HepG2 (cell line): ENCODE measurements at regions not wholly inside any gene's neighbourhood (a gene's known extent, or its start where the extent isn't known, plus 50 kb on each side); places are given as distances from the start of the nearest gene placed in this dataset.

ENCODE experiments used
- ATAC-seq: fragments of 200-7000 bp; cut with Tn5 transposase; 3 replicates; pipeline ENCODE4 v1.9.1; 2020; ENCODE audit warnings: mild to moderate bottlenecking, moderate library complexity
- BruUV-seq: library from RNA; stranded (reverse); fragments of 400-500 nt; replicated peaks from 2 replicates; lab custom pipeline; 2021; lab: Mats Ljungman, UMichigan
- CTCF ChIA-PET: fragments of 300-600 bp; formaldehyde crosslinking; extraction: SDS; loops from one replicate; lab custom pipeline; 2021; ENCODE audit warnings: low total read pairs, inconsistent platforms, low intra/inter-chr PET ratio; lab: Yijun Ruan, JAX
- POLR2A ChIA-PET: fragments of 350-600 bp; sonication (Branson Sonifier 250); formaldehyde crosslinking; loops from one replicate; lab custom pipeline; 2020; ENCODE audit warnings: antibody characterized with exemption, inconsistent platforms; lab: Yijun Ruan, JAX
- DNase-seq: peaks from one replicate; pipeline ENCODE4 v3.0.0-alpha.2; 2015; ENCODE audit warnings: low spot score
- FAIRE-seq: peaks from 3 replicates; lab custom pipeline; 2011; peaks lifted over from hg19 to GRCh38; lab: Jason Lieb, UNC
- H2AFZ ChIP-seq: one replicate; pipeline ENCODE4 v1.6.1; 2011; ENCODE audit warnings: low read length, inconsistent platforms
- H3K27ac ChIP-seq: fragments of 300-600 bp; 3 replicates; pipeline ENCODE4 v1.8.0; 2011; ENCODE audit warnings: mixed run types, mild to moderate bottlenecking, mixed read lengths, low read length, inconsistent platforms; ENCODE audit not compliant: insufficient read depth; ENCODE audit errors: extremely low read length
- H3K27me3 ChIP-seq, 2 experiments: fragments of 200-600 bp in 1 of 2; 2 replicates in 1 of 2; 3 replicates in 1 of 2; pipeline versions ENCODE4 v1.6.0 to v1.8.0; 2011; ENCODE audit warnings: low read length in 2 of 2, mild to moderate bottlenecking in 2 of 2, moderate library complexity in 2 of 2, inconsistent platforms in 1 of 2; ENCODE audit not compliant: insufficient read depth in 2 of 2, control insufficient read depth in 1 of 2
- H3K36me3 ChIP-seq, 2 experiments: fragments of 200-600 bp in 1 of 2; replicated peaks in 1 of 2; 2 replicates in 1 of 2; 3 replicates in 1 of 2; pipeline versions ENCODE4 v1.5.1 to v1.8.0; 2011; ENCODE audit warnings: low read length in 2 of 2, inconsistent platforms in 1 of 2; ENCODE audit not compliant: insufficient read depth in 2 of 2, control insufficient read depth in 1 of 2
- H3K4me1 ChIP-seq: 2 replicates; pipeline ENCODE4 v1.5.1; 2012; ENCODE audit warnings: low read length, inconsistent platforms; ENCODE audit not compliant: insufficient read depth
- H3K4me2 ChIP-seq: 2 replicates; pipeline ENCODE4 v1.6.0; 2011; ENCODE audit warnings: low read depth, low read length, inconsistent platforms
- H3K4me3 ChIP-seq, 3 experiments: fragments of 200-600 bp in 1 of 3; sonication (generic), shearing (Covaris generic) in 1 of 3; replicated peaks in 1 of 3; 2 replicates each; pipeline ENCODE4 v1.5.1; 2011 to 2016; ENCODE audit warnings: low read length in 3 of 3, inconsistent platforms in 2 of 3, low read depth in 2 of 3, mild to moderate bottlenecking in 2 of 3, control low read depth in 1 of 3, mixed read lengths in 1 of 3; ENCODE audit not compliant: insufficient read depth in 1 of 3
- H3K79me2 ChIP-seq: one replicate; pipeline ENCODE4 v1.6.1; 2011; ENCODE audit warnings: low read length, inconsistent platforms; ENCODE audit not compliant: insufficient read depth
- H3K9ac ChIP-seq: 2 replicates; pipeline ENCODE4 v1.6.0; 2011; ENCODE audit warnings: mild to moderate bottlenecking, low read depth, low read length, inconsistent platforms; ENCODE audit not compliant: insufficient read depth
- H3K9me3 ChIP-seq: 2 replicates; pipeline ENCODE4 v1.5.1; 2012; ENCODE audit warnings: mild to moderate bottlenecking, low read length
- H4K20me1 ChIP-seq: 2 replicates; pipeline ENCODE4 v1.6.0; 2011; ENCODE audit warnings: inconsistent platforms, mild to moderate bottlenecking, low read length, moderate library complexity; ENCODE audit not compliant: insufficient read depth
- NCOR1 ChIP-seq: fragments of 200-600 bp; sonication (generic); IDR thresholded peaks from 2 replicates; pipeline ENCODE4 v1.7.0; 2017; ENCODE audit warnings: antibody characterized with exemption, low read length, borderline replicate concordance
- NFKBIZ ChIP-seq: IDR thresholded peaks from 2 replicates; pipeline ENCODE4 v1.6.1; 2018; ENCODE audit warnings: missing genetic modification reagents, missing compliant biosample characterization
- NONO ChIP-seq, 2 experiments: fragments of 450-650 bp in 1 of 2; sonication (generic) in 1 of 2; formaldehyde crosslinking in 1 of 2; IDR thresholded peaks in 1 of 2; conservative IDR thresholded peaks in 1 of 2; 2 replicates each; pipeline versions ENCODE4 v1.6.1 to v1.8.0; 2017 to 2022; ENCODE audit warnings: mild to moderate bottlenecking in 1 of 2, missing genetic modification reagents in 1 of 2, moderate library complexity in 1 of 2
- NR2C2 ChIP-seq: sonication (generic); formaldehyde crosslinking; IDR thresholded peaks from 2 replicates; pipeline ENCODE4 v1.4.0; 2020; ENCODE audit warnings: missing genetic modification reagents, mild to moderate bottlenecking, moderate library complexity, borderline replicate concordance
- NR2F1 ChIP-seq, 2 experiments: fragments of 450-650 bp in 1 of 2; formaldehyde crosslinking in 1 of 2; IDR thresholded peaks; 2 replicates each; pipeline versions ENCODE4 v1.5.0 to v1.6.1; 2016 to 2020; ENCODE audit warnings: mild to moderate bottlenecking in 1 of 2, missing compliant biosample characterization in 1 of 2, missing genetic modification reagents in 1 of 2, moderate library complexity in 1 of 2
- ZBTB42 ChIP-seq: sonication (generic); formaldehyde crosslinking; IDR thresholded peaks from 2 replicates; pipeline ENCODE4 v1.5.0; 2020; ENCODE audit warnings: mild to moderate bottlenecking, missing genetic modification reagents
- whole genome bisulfite sequencing: methylation state at CpG from one replicate; pipeline ENCODE4 v1.1.6; 2017; ENCODE audit warnings: low lambda C conversion rate; 5-methylcytosine and 5-hydroxymethylcytosine counted together
- in situ Hi-C: cut with HindIII; loops from 2 replicates; pipeline ENCODE4 v1.10.0; 2017; ENCODE audit warnings: low pct_unique_long_range_greater_than_20kb; ENCODE audit not compliant: extremely low pct_ligation_motif_present
- intact Hi-C: fragments of 100-400 bp; cut with micrococcal nuclease; formaldehyde crosslinking; loops from one replicate; pipeline ENCODE4 v1.10.0; 2022; ENCODE audit not compliant: unreplicated experiment

DNA sequence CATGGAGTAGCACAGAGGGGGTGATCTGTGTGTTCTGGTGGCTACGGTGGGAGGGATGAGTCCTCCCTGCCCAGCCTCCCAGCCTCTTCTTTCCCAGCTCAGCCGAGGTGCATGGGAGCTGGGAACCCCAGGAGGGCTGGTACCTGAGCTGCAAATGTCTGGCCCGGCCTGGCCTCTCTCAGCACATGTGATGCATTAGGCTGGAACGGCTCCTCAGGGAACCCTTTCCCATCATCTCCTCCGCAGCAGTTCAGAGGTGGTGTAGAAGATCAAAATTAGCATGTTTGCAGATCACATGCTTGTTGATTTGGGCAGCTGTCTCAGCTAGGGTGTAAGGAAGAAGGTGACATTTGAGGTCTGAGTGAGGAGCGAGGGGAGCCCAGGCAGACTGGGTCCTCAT, 126.6 kb downstream of the EMX2 start (continued):
- TF ChIP-seq NR2F1 (CRISPR knock-in tag; IDR thresholded peaks at IDR 0.05) (no peak), NR2C2 (no peak), NONO (IDR thresholded peaks at IDR 0.05) (no peak), NONO (CRISPR knock-in tag; conservative IDR thresholded peaks at IDR 0.05) (no peak)

GRCh38 chr10:117670116-117670904, 127.8 kb downstream of the EMX2 start:
- H3K79me2 ChIP-seq, result no peaks in the 10 kb centered on the region
- BruUV-seq, result no TSS peak
- TF ChIP-seq ZBTB42 (CRISPR knock-in tag) (no peak), NCOR1 (no peak), NFKBIZ (CRISPR knock-in tag) (no peak)
- WGBS, result 16% methylated on average over 6 of the region's 7 CpGs
- H3K27ac ChIP-seq, result no peak overlapping the region
- no peak overlapping the region for H3K9ac ChIP-seq
- ATAC-seq, result no peak
- H2AFZ ChIP-seq, result no peak overlapping the region
- no peak overlapping the region for H3K4me2 ChIP-seq
- H4K20me1 ChIP-seq, result no peaks in the 10 kb centered on the region
- no peaks in the 10 kb centered on the region for H3K9me3 ChIP-seq
- peaks cover 0 to 32% of the 10 kb centered on the region in 2 experiments; a peak in 4 of 5 replicates for H3K27me3 ChIP-seq
- POLR2A ChIA-PET, result no interaction called here
- CTCF ChIA-PET, result no interaction called here
- DNase-seq, result no peak
- FAIRE-seq, result no peak
- in situ Hi-C loops (no loop called here), intact Hi-C loops (no loop called here)
- H3K4me1 ChIP-seq, result no peaks in the 10 kb centered on the region
- no peak overlapping the region for H3K4me3 ChIP-seq
- H3K36me3 ChIP-seq, result no peaks in the 10 kb centered on the region
